SHP77 treated with DMSO at 0.1 percent for 48 hours (cell line): ENCODE measurements at regions not wholly inside any gene's neighbourhood (a gene's known extent, or its start where the extent isn't known, plus 50 kb on each side); places are given as distances from the start of the nearest gene placed in this dataset.
"Not testable (repeated sequence)": the region's sequence is repeated elsewhere in the genome, so short reads cannot be mapped to it uniquely, and the experiment has no call there.

ENCODE experiments used
- DNase-seq: peaks from one replicate; lab custom pipeline; 2025; lab: John Stamatoyannopoulos, UW

DNA sequence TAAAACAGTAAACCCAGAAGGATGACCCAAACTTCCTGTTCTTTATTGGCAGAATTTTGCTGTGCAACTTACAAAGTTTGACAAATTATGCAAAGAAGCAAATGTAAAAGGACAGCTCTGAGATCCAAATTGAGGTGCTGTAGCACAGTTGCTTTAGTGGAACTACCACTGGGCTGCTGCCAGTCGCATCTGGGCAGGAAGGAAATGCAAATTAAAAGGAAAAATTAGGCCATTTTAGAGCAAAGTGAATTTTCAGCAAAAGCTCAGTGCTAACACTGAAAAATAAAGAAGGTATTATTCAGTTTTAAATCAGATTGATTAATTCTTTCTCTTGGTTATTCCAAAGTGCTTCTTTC lies 104.5 kb downstream of the ZMAT3 start:
- DNase-seq = no peak

DNA sequence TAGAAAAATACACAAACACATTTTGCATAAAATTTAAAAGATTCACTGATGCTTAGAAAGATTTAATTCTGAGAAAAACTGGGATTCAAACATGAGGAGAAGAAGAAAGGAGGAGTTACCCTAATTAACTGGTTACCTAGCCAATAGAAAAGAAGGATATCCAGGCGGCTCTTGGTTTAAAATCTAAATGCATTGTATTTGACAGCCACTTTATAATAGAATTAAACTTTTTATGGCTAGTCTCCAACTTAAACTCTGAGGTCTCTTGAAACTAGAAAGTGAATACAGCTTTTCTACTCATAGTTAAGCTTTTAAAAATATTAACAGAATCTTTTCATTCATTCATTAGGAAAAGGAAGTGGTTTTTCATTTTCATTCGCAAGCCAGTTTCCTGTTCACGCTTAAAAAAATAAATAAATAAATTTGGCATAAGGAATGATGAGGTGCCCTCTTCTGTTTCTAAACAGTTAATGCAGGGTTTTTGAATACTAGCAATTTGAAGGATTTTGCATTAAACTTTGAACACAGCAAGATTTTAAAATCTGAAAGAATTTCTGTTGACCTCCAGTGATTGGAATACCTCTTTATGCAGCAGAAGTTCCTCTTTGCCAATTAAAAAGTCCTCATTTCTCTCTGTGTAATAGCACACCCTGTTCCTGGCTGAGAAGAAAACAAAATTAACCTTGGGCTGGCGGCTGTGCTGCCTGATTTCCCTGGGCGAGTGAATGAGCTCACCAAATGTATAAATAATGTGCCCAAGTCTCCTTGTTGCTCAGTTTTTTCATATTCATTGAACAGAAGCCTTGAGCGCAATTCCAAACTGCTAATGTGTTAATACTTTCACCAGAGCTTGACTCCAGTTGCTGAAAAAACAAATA lies 105.1 kb downstream of the ZMAT3 start:
- peak; percentile 49 for DNase-seq

DNA sequence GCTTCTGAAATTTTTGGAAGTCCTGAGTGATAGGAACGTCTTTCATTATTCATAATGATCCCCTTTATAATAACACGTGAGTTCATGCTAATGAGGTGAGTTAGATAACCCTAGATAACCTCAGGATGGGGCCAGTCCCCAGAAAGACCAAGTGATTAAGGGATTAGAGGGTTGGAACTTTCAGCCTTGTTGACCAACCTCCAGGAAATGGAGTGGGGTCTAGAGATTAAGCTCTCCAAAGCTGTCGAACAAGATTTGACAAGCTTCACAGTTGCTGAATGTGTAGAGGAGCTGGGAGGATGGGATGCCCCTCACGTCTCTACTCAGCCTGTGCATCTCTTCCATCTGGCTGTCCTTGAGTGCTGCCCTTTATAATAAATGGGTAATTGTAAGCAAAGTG lies 107.1 kb downstream of the ZMAT3 start:
- DNase-seq = no peak

DNA sequence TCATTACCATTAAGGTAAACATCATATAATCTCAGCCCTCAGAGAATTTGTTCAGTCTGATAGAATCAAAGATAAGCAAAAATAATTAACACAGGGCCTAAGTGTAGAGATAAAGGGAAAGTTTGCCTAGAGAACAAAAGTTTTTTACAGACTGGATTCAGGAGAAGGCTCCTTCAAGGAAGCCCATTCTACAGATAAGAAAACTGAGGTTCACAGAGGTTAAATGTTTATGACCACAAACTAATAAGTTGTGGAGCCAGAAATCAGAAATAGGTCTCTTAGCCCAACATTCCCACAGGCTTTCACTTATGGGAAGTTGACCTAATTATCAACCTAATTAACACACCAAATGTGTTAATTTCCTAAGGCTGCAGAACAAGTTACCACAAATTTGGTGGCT lies 110.7 kb downstream of the ZMAT3 start:
- no peak for DNase-seq

DNA sequence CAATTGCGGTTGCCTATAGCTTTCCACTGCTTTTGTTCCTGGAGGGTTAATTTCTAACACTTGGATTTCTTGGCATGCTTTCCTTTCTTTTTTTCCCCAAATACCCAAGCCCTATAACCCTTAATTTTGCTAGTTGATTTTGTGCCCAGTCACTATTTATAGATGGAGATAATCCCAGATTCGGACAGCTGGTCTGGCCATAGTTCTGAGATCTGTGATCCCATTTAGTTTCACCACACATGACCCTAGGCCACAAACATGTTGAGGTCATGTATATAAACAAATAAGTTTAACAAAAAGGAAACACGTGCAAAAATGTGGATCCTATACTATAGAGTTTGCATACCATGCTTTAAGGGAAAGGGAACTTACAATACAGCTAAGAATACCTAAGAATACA lies 111.4 kb downstream of the ZMAT3 start:
- DNase-seq = no peak

DNA sequence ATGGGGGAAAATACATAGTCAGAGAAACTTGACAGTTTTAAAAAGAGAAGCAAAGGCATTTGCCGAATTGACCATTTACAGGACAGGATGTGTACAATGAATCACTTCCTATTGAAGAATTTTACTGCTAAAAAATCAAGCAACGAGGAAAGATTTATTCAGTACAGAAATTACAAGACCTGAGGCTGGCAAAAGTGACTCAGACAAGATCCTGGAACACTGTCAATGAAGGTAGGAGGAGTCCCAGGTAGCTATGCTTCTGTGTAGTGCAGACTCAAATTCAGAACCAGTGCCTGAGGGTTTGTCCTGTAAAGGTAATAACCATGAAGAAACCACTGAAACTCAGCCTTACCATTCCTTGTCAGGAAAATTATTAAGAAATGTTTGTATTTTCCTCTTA lies 120.9 kb downstream of the ZMAT3 start:
- no peak for DNase-seq

DNA sequence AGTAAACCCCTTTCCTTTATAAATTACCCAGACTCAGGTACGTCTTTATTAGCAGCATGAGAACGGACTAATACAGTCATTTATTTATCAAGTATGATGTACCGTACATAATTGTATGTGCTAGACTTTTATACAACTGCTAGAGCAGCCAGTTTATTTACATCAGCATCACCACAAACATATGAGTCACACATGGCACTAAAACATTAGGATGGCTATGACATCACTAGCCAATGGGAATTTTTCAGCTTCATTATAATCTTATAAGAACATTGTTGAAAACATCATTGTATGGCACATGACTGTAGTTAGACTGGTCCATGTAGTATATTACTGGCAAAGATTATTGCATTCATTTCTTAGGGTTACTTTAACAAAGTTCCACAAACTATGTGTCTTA lies 121.7 kb downstream of the ZMAT3 start:
- no peak for DNase-seq

DNA sequence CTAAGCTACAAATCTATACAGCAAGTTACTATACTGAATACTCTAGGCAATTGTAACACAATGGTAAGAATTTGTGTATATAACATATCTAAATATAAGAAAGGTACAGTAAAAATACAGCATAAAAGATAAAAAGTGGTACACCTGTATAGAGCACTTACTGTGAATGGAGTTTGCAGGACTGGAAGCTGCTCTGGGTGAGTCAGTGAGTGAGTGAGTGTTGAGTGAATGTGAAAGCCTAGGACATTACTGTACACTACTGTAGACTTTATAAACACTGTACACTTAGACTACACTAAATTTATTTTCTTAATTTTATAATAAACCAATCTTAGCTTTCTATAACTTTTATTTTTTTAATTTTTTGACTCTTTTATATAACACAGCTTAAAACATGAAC lies 123.1 kb downstream of the ZMAT3 start:
- DNase-seq = no peak

DNA sequence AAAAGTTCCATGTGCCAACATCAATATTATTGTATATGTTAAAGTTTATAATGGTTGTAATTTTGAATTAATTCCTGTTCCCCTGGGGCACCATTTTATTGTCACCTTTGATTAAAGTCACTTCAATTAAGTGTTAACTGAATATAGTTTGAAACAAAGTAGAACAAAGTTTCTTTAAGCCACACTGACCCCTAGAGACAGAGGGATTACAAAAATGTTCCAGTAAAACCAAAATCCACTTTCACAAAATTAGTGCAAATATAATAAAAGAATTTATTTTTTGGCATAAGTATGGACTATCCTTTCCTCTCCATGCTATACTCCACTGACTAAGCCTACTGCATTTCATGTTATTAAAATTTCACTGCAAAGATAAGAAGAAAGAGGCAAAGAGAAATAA lies 123.9 kb downstream of the ZMAT3 start:
- DNase-seq = no peak

DNA sequence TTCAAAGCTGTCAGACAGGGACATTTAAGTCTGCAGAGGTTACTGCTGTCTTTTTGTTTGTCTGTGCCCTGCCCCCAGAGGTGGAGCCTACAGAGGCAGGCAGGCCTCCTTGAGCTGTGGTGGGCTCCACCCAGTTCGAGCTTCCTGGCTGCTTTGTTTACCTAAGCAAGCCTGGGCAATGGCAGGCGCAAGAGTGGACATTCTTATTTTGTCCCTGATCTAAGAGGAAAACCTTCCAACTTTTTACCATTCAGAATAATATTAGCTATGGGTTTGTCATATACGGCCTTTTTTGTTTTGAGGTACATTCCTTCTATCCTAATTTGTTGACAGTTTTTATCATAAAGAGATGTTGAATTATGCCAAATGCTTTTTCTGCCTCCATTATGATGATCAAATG lies 129.3 kb downstream of the ZMAT3 start:
- DNase-seq = not testable (repeated sequence)

DNA sequence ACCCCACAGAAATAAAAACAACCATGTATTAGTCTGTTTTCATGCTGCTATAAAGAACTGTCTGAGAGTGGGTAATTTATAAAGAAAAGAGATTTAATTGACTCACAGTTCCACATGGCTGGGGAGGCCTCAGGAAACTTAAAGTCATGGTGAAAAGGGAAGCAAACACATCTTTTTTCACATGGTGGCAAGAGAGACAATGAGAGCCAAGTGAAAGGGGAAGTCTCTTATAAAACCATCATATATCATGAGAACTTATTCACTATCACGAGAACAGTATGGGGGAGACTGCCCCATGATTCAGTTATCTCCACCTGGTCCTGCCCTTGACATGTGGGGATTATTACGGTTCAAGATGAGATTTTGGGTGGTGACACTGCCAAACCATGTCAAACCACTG lies 141.5 kb downstream of the ZMAT3 start:
- no peak for DNase-seq

DNA sequence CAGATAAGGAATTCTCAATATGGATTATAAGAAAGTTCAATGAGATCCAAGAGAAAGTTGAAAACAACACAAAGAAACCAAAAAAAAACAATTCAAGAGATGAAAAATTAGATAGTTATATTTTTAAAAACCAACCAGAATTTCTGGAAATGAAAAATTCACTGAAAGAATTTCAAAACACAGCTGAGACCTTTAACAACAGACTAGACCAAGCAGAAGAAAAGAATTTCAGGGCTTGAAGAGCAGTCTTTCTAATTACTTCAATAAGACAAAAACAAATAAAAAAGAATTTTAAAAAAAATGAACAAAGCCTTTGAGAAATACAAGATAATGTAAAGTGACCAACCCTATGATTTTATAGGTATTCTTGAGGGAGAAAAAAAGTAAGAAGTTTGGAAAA lies 155.4 kb downstream of the ZMAT3 start:
- no peak for DNase-seq

DNA sequence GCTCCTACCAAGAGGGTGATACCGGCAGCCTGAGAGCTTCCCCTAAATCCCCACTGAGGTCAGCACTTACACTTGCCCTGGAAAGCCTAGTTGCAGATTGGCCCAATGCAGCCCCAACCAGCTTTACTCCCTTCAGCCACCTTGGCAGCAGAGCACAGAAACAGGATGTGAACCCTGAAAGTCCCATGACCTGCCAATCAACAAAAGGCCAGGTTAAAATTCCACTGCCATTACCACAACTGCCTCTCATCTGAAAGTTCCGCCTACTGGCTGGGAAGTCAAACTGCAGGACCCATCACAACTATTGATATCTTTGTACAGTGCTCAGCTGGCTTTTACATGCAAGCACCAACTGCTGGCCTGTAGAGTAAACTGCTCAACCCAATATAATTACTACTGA lies 156.2 kb downstream of the ZMAT3 start:
- DNase-seq = no peak

DNA sequence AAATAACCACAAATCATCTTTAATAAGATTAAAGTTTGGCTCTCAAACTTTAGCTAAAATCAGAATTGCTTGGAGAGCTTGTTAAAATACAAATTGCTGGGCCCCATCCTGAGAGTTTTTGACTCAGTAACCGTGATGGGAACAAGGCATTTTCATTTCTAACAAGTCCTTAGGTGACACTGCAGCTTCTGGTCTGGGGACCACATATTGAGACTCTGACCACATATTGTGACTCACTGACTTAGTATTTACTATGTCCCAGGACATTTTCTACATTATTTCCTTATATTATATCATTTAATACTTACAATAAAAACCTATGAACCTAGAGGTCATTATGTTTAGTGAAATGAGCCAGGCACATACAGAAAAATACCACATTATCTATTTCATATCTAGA lies 164.5 kb downstream of the ZMAT3 start:
- DNase-seq = no peak

DNA sequence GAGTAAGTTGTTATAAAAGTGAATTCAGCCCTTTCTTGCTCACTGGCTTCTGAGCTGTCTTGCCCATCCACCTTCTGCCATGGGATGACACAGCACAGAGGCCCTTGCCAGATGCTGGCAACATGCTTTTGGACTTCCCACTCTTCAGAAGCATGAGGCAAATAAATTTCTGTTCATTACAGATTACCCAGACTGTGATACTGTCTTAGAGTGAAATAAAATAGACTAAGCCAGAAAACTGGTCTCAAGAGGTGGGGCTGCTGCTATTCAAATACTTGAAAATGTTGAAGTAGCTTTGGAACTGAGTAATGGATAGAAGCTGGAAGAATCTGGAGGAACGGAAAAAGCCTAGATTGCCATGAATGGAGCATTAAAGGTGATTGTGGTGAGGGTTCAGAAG lies 170.4 kb downstream of the ZMAT3 start:
- no peak for DNase-seq

DNA sequence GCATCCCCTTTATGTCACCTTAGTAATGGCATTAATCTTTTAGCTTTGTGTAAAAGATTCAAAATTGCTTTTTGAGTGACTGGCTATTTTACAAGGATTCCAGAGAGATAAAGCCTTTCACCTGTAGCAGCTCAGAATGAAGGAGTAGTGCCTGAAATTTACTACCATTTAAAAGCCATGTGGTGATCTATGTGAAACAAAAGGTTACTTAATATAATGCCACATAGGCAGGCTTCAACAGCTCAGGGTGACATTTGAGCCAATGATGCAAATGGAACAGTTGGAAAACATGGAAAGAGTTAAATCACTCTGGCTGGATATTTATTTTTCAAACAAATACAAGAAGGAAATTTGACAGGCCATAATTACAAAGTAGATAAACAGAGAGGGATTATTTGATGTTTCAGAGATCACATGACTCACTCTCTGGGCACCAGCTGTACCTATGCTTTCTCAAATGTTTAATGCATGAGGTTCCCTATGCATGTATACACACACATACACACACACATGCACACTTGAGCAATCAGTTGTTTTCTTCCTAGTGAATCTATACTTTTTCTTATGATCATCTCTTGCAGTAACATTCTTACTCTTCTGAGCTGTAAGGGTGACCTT lies 171.5 kb downstream of the ZMAT3 start:
- peak; percentile 98 for DNase-seq

DNA sequence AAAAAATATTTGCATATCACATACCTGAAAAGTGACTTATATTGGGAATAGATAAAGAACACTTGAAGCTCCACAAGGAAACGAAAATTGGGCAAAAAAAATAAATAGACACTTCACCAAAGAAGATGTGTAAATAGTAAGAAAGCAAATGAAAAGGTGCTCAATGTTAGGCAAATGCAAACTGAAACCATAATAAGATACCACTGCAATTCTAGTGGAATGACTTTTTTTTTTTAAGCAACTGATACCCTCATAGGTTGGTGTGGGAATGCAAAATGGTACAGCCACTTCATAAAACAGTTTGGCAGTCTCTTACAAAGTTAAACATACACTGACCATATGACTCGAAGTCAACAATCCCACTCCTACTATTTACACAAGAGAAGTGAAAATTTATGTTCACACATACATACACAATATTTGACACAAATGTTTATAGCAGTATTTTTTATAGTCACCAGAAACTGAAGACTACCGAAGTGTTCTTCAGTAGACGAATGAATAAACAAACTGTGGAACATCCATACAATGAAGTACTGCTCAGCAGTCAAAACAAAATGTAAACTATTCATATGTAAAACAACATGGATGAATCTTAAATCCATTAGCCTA lies 176.3 kb downstream of the ZMAT3 start:
- no peak for DNase-seq
